GM12891 (cell line): ENCODE measurements at regions not wholly inside any gene's neighbourhood (a gene's known extent, or its start where the extent isn't known, plus 50 kb on each side); places are given as distances from the start of the nearest gene placed in this dataset.

Experiments used
- POLR2A ChIP-seq: IDR thresholded peaks from 2 replicates; pipeline ENCODE4 v1.6.1; 2011; ENCODE audit warnings: low read depth, low read length, control low read depth
- POLR2AphosphoS5 ChIP-seq: IDR thresholded peaks from 2 replicates; pipeline ENCODE4 v1.6.1; 2011; ENCODE audit warnings: low read depth, low read length, control low read depth
- POU2F2 ChIP-seq: IDR thresholded peaks from 2 replicates; pipeline ENCODE4 v1.6.1; 2011; ENCODE audit warnings: low read depth, mild to moderate bottlenecking, control low read depth, low read length, moderate library complexity
- SPI1 ChIP-seq: IDR thresholded peaks from 2 replicates; pipeline ENCODE4 v1.6.1; 2011; ENCODE audit warnings: low read depth, low read length, control low read depth
- TAF1 ChIP-seq: IDR thresholded peaks from 2 replicates; pipeline ENCODE4 v1.6.1; 2011; ENCODE audit warnings: low read depth, low read length, control low read depth

DNA sequence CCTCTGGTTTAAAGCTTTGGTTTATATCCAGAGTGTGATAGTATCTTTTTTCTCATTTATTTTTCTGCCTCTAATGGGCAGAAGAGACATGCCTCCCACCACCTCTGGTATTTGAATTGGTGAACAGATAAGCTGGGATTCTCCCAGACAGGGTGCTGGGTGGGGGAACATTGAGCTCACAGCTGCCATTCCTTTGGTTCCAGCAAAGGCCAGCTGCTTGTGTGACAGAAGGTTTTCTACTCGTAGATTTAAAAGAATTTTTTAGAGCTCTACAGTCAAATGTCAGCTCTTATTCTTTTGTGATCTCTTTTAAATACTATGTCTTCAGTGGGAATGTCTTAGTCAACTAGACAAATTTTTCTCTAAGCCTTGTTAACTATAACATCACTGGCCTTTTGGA, 54.7 kb upstream of the ADAMTS16 start:
- TF ChIP-seq POLR2A (no peak), POLR2AphosphoS5 (no peak), SPI1 (no peak), POU2F2 (no peak), TAF1 (no peak)
